ENCODE measurements at regions not wholly inside any gene's neighbourhood (a gene's known extent, or its start where the extent isn't known, plus 50 kb on each side); places are given as distances from the start of the nearest gene placed in this dataset.
A peak's percentile ranks its signal among the peaks of the same experiment; 100 is the strongest.
"Not testable (repeated sequence)": the region's sequence is repeated elsewhere in the genome, so short reads cannot be mapped to it uniquely, and the experiment has no call there.

GRCh38 chr12:93979189-93979588 is 169.2 kb upstream of the PLXNC1 start:
- DNase-seq (ENCODE audit: low spot score): peak; percentile 10

- DNase-seq (ENCODE audit: low spot score): no peak
Measured at GRCh38 chr12:93980711-93981110, 167.7 kb upstream of the PLXNC1 start.

- DNase-seq (ENCODE audit: low spot score): no peak
Measured at GRCh38 chr12:93981411-93981810, 167.0 kb upstream of the PLXNC1 start.

- DNase-seq (ENCODE audit: low spot score): no peak
Measured at GRCh38 chr12:93982771-93983315, 165.5 kb upstream of the PLXNC1 start.

DNA sequence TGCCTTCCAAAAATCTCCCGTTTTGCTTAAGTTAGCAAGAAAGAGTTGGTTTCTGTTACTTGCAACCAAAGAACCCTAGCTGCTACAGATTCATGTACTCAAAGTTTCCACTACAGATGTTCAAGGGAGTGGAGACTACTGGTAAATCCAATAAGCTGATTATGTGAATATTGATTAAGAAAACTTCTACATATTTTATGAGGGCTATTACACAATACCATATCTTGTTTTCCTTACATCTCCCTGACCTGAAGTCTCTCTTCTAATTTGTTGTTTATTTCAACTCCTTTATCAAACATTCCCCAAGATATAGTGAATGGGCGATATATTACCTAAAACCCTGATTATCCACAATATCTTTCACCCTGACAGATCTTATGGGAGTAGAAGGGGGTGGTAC is 164.4 kb upstream of the PLXNC1 start:
- no peak for DNase-seq (ENCODE audit: low spot score)

GRCh38 chr12:93989949-93990348 is 158.4 kb upstream of the PLXNC1 start:
- DNase-seq (ENCODE audit: low spot score): no peak

DNA sequence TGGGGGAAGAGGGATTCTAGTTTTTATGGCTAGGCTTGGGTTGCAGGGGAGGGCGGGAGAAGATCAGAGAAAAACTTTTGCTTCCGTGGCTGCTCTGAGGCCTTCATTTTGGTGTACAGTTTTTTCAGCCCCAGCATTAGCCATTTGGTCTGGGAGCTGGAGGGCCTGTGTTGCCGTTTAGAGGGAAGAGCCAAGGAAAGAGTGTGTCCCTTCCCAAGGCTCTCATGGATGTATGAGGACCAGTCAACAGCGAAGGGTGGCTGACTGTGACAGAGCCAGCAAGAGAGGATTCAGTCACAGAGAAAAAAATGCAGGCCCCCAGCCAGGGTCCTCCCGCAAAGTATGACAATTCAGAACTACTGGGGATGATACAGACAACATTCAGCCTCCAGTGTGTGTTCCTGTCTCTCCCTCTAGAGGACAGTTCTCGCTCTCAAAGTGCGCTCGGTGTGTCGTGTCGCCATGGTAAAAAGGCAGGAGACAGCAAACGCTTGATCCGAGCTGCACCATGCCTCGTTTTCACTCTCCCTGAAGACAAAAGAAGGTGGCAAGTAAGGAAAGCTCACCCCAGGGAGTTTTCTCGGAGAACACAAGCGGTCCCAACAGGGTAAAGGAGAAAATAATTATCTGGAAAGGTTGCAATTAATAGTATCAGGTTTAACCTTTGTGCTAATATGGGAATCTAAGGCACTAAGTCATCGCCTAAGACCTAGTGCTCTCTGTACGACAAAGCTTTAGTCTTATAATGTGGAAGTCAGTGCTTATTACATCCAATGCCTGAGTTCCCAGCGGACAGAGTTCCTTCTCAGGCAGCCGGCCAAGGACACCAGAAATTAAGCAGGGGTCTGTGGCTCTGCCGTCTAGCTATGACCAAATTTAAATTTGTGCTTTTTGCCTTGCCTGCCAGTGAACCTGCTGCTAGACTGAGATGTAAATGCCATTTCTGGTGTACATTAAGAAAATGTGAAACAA is 157.3 kb upstream of the PLXNC1 start:
- no peak for DNase-seq (ENCODE audit: low spot score)

- no peak for DNase-seq (ENCODE audit: low spot score)
Measured at GRCh38 chr12:93991829-93992461, 156.4 kb upstream of the PLXNC1 start.

DNA sequence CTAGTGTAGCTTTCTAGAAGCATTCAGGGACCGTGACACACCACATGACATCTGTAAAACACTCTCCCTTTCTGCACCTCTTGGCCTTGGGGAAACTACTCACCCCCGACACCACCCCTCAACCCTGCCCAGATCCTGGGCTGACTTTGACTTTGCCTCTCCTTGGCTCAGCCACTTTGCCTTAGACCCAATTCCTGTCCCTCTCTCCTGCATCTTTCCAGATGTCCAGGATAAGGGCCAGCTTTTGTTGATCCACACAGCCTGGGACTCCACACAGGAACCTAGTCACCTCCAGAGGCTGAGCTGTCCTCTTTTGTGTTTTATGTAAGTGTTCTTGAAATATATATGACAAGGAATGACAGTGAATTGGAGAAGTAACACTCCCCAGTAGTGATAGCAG is 153.7 kb upstream of the PLXNC1 start:
- DNase-seq (ENCODE audit: low spot score): no peak

- no peak for DNase-seq (ENCODE audit: low spot score)
Measured at GRCh38 chr12:93996321-93996720, 152.1 kb upstream of the PLXNC1 start.

GRCh38 chr12:94001691-94002090 is 146.7 kb upstream of the PLXNC1 start:
- no peak for DNase-seq (ENCODE audit: low spot score)

DNA sequence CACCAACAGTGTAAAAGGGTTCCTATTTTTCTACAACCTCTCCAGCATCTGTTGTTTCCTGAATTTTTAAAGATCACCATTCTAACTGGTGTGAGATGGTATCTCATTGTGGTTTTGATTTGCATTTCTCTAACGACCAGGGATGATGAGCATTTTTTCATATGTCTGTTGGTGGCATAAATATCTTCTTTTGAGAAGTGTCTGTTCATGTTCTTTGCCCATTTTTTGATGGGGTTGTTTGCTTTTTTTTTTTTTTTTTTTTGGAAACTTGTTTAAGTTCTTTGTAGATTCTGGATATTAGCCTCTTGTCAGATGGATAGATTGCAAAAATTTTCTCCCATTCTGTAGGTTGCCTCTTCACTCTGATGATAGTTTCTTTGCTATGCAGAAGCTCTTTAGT is 145.5 kb upstream of the PLXNC1 start:
- DNase-seq (ENCODE audit: low spot score): not testable (repeated sequence)

GRCh38 chr12:94007833-94008232 is 140.5 kb upstream of the PLXNC1 start:
- not testable (repeated sequence) for DNase-seq (ENCODE audit: low spot score)

DNA sequence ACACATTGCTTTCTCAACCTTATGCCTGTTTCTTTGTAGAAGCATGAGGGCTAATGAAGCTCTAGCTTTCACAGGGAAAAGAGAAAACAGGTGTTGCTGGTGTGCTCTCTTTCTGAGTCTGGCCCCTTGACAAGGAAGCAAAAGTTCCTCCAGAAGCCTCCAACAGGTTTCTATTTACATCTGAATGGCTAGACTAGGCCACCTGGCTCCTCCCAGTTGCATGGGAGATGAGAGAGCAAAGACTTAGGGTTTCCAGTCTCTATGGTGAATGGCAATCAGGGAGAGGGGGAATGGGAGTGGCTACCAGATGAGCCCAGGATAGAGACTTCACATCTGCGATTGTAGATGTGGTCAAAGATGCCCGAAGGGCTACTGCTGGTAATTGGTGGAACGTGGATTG is 138.1 kb upstream of the PLXNC1 start:
- DNase-seq (ENCODE audit: low spot score): no peak

- DNase-seq (ENCODE audit: low spot score): no peak
Measured at GRCh38 chr12:94012071-94012470, 136.3 kb upstream of the PLXNC1 start.

DNA sequence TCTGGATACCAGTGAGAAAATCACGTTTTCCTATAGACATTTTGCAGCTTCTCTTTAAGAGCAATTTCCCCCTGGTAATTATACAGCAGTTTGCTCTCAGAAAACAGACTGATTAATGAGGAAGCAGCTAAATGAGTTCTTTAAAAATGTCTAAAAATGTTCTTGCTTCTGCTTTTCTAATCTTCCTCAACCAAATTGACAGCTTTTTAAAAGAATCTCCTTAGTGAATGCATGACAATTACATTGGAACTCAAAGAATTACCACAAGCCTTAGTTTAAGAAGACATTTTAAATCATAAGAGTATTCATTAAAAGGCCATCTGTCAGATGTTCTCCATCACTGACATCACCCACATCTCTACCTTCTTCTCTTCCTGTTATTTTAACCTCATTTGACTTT is 135.8 kb upstream of the PLXNC1 start:
- no peak for DNase-seq (ENCODE audit: low spot score)

GRCh38 chr12:94017247-94017646 is 131.1 kb upstream of the PLXNC1 start:
- not testable (repeated sequence) for DNase-seq (ENCODE audit: low spot score)

DNA sequence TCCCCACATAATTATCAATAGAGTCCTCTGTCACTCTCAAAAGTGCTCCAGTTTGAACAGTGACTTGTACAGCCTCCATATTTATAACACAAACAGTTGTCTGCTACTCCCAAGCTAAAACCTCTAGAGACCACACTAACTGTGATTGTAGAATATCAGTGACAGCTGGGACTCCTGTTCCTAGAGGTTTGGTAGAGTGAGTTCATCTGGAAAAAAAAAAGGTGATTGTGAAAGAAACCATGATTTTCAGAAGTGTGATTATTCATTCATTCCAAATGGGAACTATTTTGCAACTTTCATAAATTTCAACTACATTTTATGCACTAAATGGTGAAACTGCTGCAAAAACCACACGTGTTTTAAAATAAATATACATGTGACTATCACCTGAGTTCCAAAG is 128.0 kb upstream of the PLXNC1 start:
- no peak for DNase-seq (ENCODE audit: low spot score)

DNA sequence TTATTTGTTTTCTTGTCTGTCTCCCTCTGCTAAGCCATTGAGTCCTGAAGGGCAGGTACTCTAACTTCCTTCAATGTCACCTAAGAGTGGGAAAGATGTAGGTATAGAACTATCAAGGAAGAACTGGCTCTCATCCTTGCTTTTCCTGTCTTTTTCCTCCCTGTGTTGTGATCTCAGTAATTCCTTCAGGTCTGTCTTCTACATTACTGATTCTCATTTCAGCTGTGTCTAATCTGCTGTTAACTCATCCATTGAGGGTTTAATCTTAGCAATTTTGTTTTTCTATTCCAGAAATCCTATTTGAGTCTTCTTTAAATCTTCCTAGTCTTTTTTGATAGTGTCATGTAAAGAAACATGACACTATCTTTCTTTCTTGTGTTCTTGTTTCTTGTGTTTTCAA is 124.5 kb upstream of the PLXNC1 start:
- DNase-seq (ENCODE audit: low spot score): no peak

GRCh38 chr12:94025068-94025467 is 123.3 kb upstream of the PLXNC1 start:
- no peak for DNase-seq (ENCODE audit: low spot score)

GRCh38 chr12:94025756-94026155 is 122.6 kb upstream of the PLXNC1 start:
- DNase-seq (ENCODE audit: low spot score): no peak

DNA sequence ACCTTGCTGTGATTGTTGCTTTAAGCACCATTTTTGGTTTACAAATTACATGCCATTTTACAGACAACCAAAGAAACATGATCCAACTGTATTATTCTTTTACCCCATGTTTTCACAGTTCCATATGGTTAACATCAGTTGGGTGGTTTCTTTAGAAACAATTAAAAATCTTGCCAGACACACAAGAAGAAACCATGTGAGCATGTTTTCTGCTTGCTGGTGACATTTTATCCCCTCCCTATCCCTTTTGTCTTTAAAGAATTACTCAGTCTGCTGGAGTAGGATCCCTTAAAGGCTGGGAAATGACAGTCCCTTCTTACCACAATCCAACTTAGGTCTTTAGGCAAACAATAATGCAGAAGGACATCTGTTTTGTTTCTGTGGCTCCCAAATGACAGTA is 121.8 kb upstream of the PLXNC1 start:
- DNase-seq (ENCODE audit: low spot score): no peak

GRCh38 chr12:94027561-94027960 is 120.8 kb upstream of the PLXNC1 start:
- DNase-seq (ENCODE audit: low spot score): no peak

All from hematopoietic multipotent progenitor cell treated with erythropoietin and hydrocortisone succinate and interleukin-3 and kit ligand, for 17 days (in vitro differentiated cells).